ENCODE measurements at regions not wholly inside any gene's neighbourhood (a gene's known extent, or its start where the extent isn't known, plus 50 kb on each side); places are given as distances from the start of the nearest gene placed in this dataset.

- TF ChIP-seq, protein P1, sequence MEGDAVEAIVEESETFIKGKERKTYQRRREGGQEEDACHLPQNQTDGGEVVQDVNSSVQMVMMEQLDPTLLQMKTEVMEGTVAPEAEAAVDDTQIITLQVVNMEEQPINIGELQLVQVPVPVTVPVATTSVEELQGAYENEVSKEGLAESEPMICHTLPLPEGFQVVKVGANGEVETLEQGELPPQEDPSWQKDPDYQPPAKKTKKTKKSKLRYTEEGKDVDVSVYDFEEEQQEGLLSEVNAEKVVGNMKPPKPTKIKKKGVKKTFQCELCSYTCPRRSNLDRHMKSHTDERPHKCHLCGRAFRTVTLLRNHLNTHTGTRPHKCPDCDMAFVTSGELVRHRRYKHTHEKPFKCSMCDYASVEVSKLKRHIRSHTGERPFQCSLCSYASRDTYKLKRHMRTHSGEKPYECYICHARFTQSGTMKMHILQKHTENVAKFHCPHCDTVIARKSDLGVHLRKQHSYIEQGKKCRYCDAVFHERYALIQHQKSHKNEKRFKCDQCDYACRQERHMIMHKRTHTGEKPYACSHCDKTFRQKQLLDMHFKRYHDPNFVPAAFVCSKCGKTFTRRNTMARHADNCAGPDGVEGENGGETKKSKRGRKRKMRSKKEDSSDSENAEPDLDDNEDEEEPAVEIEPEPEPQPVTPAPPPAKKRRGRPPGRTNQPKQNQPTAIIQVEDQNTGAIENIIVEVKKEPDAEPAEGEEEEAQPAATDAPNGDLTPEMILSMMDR (IDR thresholded peaks at IDR 0.05) = no peak
- TF ChIP-seq ZFX (IDR thresholded peaks at IDR 0.05; ENCODE audit: borderline replicate concordance) = no peak
These were observed 1560.0 kb downstream of the PCDH9 start for GRCh38 chr13:65670014-65670625.

Data from 22Rv1 (cell line).